ENCODE measurements at regions not wholly inside any gene's neighbourhood (a gene's known extent, or its start where the extent isn't known, plus 50 kb on each side); places are given as distances from the start of the nearest gene placed in this dataset.

GRCh38 chr9:115743709-115744605, 409.6 kb upstream of the PAPPA start:
- Histone ChIP-seq H3K4me2 (no peak overlapping the region), H3K79me2 (ENCODE audit: insufficient read depth) (no peaks in the 10 kb centered on the region), H3K27me3 (ENCODE audit: insufficient read depth) (no peaks in the 10 kb centered on the region), H3K27ac (ENCODE audit: low read depth in 2 of 2, low read length in 1 of 2) (no peak overlapping the region), H3K9me3 (no peaks in the 10 kb centered on the region), H4K20me1 (ENCODE audit: insufficient read depth) (no peaks in the 10 kb centered on the region), H3F3A (replicated peaks; ENCODE audit: insufficient read depth) (no peaks in the 10 kb centered on the region), H3K4me3 (ENCODE audit: low read depth in 2 of 2, low read length in 1 of 2) (no peak overlapping the region), H3K9me2 (no peaks in the 10 kb centered on the region), H3K4me1 (ENCODE audit: control insufficient read depth in 1 of 2, insufficient read depth in 2 of 2, low read depth in 1 of 2, low read length in 1 of 2) (peaks cover 4 to 9% of the 10 kb centered on the region in 2 experiments; a peak in 2 of 4 replicates), H3K9ac (no peak overlapping the region), H2AFZ (ENCODE audit: low read depth) (no peak overlapping the region), H3K36me3 (replicated peaks in 1 of 2; ENCODE audit: control insufficient read depth in 1 of 2, insufficient read depth in 2 of 2, low read length in 1 of 2) (no peaks in the 10 kb centered on the region)
- TF ChIP-seq MAX (IDR thresholded peaks at IDR 0.05; ENCODE audit: low read depth): no peak
- TF ChIP-seq TCF12 (IDR thresholded peaks at IDR 0.05): no peak
- TF ChIP-seq NRF1 (IDR thresholded peaks at IDR 0.05; ENCODE audit: low read depth, low read length): no peak
- no peak for TF ChIP-seq RAD21 (IDR thresholded peaks at IDR 0.05; ENCODE audit: low read length)
- TF ChIP-seq POLR2AphosphoS5 (IDR thresholded peaks at IDR 0.05; ENCODE audit: low read depth, low read length): no peak
- TF ChIP-seq MEF2A (IDR thresholded peaks at IDR 0.05; ENCODE audit: borderline replicate concordance, low read depth): no peak
- TF ChIP-seq GATA2 (CRISPR knock-in tag; IDR thresholded peaks at IDR 0.05): no peak
- no peak for TF ChIP-seq SMC3 (IDR thresholded peaks at IDR 0.05; ENCODE audit: low read depth, low read length)
- TF ChIP-seq EZH2phosphoT487 (IDR thresholded peaks at IDR 0.05; ENCODE audit: borderline replicate concordance, low read depth): no peak
- TF ChIP-seq USF2 (IDR thresholded peaks at IDR 0.05; ENCODE audit: borderline replicate concordance, low read depth, low read length): no peak
- TF ChIP-seq IRF3 (IDR thresholded peaks at IDR 0.05; ENCODE audit: low read depth, low read length): no peak
- TF ChIP-seq TAF1 (IDR thresholded peaks at IDR 0.05; ENCODE audit: borderline replicate concordance, low read depth, low read length): no peak
- no peak for TF ChIP-seq FOXM1 (IDR thresholded peaks at IDR 0.05; ENCODE audit: low read depth)
- no peak for TF ChIP-seq ZBTB33 (IDR thresholded peaks at IDR 0.05; ENCODE audit: borderline replicate concordance, low read depth)
- TF ChIP-seq ELF1 (IDR thresholded peaks at IDR 0.05): no peak
- TF ChIP-seq USF1 (IDR thresholded peaks at IDR 0.05; ENCODE audit: borderline replicate concordance, low read depth): no peak
- no peak for TF ChIP-seq CTCF (IDR thresholded peaks at IDR 0.05)
- TF ChIP-seq MXI1 (IDR thresholded peaks at IDR 0.05; ENCODE audit: low read depth, low read length): no peak
- TF ChIP-seq FOXJ3 (CRISPR knock-in tag; IDR thresholded peaks at IDR 0.05): no peak
- no peak for TF ChIP-seq RFX5 (IDR thresholded peaks at IDR 0.05; ENCODE audit: low read length)
- 92% methylated on average over 25 of the region's 25 CpGs for WGBS (ENCODE audit: low lambda C conversion rate)
- ChIA-PET POLR2A (no interaction called here), CTCF (interaction anchor here (1.7 kb wide), 1 partner anchor 151 kb away, joined by 5 read pairs; no protein-coding TSS in a partner anchor)
- DNase-seq: no peak

Measured in SK-N-SH (cell line).